Astrocyte of the hippocampus (primary cell): ENCODE measurements at regions not wholly inside any gene's neighbourhood (a gene's known extent, or its start where the extent isn't known, plus 50 kb on each side); places are given as distances from the start of the nearest gene placed in this dataset.
"Not testable (repeated sequence)": the region's sequence is repeated elsewhere in the genome, so short reads cannot be mapped to it uniquely, and the experiment has no call there.

Source experiments
- DNase-seq: peaks from one replicate; pipeline ENCODE4 v3.0.0; 2011; ENCODE audit warnings: low read depth, low spot score

DNA sequence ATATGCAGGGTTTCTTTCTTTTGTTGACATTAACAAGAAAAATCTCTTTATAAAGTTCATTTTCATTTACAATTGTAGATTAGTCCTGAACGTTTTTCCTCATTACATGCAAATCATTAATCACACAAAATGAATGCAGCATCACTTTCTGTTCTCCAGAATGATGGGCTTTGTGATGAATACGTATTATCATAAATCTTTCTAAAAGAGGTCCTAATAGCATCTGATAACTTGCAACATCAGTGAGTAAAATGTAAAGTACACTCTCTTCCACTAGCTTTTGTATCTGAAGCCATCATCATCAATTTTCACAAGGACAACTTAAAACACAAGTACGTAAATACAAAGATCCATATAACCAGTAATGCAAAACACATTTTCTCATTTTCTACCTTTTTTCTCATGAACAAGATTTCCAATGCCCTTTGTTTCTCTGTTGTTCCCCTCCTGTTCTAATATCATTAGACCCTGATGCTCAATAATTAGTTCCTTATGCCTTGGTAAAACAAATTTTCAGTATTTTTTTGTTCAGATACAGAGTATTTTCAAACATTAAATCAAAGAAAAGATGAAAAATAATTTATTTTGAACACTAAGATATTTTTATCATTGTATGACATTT is 437.4 kb upstream of the MIR17HG start:
- DNase-seq = no peak

DNA sequence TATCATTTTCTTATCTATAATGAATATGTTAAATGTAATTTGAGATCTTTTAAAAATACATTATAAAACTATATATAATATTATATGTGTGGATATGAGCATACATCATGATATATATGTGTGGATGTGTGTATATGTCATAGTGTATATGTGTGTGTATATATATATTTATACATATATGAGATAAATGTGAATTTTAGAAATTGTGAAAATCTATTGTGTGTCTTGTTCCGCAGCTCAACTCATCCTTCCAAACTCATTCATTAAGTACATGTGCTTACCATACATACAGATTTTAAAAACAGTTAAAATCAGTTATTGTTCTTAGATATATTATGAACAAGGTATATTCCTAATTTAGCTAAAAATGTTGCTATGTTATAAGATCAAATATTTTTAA is 435.2 kb upstream of the MIR17HG start:
- DNase-seq = no peak

DNA sequence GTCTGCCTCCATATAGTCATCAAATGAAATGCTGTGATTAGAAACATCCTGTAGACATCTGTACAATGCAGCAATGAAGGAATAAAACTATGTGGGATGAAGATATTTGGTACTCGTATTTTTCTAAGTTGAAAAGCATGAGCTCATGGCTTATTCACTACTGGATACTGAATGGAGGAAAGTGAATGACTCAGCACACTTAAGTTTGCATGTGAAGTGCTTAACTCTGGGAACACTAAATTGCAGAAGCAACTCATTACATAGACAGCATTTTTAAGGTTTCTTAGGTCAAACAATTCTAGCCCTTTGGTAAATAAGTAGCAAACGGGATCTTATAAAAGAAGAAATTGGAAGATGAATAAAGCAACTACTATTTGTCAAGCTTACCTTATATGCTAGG is 429.0 kb upstream of the MIR17HG start:
- peak; percentile 78 for DNase-seq

DNA sequence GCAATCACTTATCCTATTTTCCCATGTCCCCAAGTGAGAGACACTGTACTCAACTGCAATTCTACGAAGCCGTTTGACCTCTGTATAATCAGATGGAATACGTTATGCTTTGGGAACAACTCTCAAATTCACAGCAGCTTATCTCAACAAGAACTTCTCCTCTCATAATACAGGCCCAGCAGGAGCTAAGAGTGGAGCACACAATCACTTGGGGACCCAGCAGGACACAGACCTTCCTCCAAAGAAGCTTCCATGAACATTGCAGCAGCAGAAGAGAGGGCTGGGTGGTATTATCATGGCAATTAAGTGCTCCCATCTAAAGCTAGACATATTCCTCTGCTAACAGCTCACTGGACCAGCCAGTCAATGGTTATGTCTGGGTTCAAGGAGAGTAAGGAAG is 428.3 kb upstream of the MIR17HG start:
- peak; percentile 8 for DNase-seq

DNA sequence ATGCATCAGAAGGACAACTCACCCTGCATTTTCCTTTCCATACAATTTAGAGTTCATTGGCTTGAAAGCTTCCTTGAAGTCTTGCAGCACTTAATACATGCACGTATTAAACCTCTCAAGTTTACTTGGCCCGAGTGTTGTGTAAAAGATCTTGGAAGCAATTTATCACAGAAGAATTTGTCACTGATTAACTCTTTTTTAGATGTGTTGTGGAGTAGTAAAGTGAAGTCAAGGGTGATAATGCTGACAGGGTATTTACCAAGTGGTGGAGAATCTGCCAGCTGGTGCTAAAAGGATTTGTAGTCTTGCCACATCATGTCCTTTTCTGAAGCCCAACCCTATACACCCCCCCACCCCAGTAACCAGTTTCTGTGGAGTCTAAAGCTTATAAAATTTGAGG is 421.0 kb upstream of the MIR17HG start:
- DNase-seq = peak; percentile 49

DNA sequence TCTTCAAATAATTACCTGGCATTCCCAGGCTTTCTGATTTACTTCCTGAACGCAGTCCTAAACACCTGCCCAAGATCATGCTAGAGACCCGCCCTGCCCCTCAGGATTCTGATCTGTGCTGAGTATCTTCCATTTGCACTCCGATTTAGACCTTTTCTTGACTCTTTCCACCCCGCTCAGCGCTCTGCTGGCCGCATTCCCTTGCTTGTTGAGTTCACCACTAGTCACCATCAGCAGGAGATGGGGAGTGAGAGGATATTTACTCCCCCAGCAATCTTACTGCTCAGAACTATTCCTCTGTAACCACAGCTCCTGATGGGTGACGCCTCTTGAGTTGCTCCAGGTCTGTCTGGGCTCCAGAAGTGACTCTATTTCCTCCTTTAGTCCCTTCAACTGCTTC is 419.4 kb upstream of the MIR17HG start:
- DNase-seq = no peak

DNA sequence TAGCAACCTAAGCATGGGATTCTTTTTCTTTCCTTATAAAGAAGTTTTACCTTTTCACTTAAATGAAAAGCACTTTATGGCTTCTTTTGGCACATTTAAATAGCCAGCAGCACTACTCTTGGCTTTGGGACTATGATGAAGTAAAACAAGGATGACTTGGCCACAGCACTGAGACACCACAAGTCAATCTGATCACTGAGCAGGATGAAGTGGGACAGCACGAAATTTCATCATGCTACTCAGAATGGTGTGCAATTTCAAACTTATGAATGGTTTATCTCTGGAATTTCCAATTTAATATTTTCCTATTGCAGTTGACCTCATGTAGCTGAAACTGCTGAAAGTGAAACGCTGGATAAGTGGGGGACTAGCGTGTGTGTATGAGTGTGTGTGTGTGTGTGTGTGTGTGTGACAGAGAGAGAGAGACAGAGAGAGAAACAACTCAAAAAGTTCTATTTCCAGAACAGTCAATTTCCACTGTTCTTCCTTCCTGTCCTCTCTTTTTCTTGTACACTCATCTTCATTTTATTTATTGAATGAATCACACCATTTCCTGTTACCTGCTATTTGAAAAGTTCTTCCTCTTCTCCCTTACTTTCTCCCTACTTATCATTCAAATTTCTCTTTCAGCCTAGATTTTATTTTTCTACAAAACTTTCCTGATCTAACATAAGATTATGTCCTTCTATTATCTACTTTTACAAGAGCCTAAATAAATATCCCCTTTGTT is 414.2 kb upstream of the MIR17HG start:
- no peak for DNase-seq

DNA sequence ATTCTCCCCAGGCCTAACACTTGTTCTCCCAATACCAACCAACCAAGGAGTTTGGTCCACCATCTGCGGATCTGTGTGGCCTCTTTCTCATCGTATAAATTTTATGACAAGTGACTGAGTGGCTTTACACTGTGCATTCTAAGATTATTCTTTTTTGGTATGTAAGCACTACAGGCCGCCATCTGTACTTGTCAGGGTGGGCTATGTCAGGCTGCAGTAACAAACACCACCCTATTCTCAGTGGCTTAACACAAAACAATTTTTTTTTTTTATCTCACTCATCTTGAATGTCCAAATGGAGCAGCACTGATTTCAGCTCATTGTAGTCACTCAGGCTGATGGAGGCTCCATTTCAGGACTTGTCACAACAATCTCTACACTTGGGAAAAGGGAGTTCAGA is 412.7 kb upstream of the MIR17HG start:
- no peak for DNase-seq

DNA sequence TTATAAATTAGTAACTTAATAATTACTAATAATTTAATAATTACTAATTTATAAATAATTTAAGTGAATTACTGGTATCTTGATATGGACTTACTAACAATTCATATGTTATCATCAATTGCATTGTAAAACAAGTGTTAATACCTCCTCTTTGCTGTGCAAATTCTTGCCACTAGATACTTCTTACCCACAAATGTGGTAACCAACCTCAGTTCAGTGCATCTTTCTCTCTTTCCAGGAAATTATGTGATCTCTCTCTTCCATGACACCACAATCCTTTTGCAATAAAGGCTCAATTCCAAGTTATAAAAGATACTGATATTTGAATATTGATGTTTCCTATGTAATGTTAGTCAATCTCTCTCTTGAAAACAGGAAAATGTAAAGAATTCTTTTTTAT is 408.6 kb upstream of the MIR17HG start:
- DNase-seq = no peak

DNA sequence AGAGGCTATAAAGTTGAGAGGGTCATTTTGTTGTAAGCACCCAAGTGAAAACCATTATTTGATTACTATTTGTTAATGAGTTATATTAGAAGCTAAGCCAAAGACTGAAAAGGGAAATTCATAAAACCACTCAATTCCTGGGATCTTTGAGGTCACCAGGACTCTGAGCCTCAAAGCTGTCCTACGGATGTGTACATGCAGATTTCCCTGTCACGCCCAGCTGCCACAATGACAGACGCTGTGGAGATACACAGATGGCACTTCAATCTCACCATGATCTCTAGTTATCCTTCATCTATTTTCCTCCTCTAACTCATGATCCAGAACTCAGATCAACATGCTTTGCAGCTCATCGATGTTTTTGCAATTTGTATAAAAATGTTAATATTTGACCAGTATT is 403.5 kb upstream of the MIR17HG start:
- no peak for DNase-seq

DNA sequence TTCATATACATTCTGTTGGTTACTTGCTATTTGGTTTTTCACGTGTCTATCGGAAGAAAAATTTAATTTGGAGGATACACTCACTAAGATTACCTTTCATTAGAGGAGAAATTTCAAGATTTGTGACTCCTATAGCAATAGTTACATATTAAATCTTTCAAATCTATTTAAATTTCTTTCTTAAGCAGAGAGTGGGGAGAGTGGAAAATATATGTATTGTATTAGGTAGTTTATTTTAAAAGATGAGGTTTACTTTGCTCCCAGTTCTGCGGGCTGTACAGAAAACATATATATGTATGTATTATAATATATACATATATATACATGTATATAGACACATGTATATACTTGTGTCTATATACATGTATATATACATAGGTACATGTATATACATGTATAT is 402.3 kb upstream of the MIR17HG start:
- not testable (repeated sequence) for DNase-seq

DNA sequence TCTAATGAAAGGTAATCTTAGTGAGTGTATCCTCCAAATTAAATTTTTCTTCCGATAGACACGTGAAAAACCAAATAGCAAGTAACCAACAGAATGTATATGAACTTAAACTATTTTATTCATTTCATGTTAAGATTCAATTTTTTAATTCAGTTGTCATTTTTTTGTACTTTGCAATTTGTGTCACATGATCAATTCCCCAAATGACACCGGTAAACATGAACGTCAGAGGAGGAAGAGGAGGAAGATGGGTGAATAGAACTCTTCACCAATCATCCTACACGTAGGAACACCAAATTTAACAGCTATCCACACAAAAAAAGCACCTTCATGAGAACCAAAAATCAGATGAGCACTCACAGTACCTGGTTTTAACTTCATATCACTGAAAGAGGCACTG is 401.4 kb upstream of the MIR17HG start:
- DNase-seq = not testable (repeated sequence)

DNA sequence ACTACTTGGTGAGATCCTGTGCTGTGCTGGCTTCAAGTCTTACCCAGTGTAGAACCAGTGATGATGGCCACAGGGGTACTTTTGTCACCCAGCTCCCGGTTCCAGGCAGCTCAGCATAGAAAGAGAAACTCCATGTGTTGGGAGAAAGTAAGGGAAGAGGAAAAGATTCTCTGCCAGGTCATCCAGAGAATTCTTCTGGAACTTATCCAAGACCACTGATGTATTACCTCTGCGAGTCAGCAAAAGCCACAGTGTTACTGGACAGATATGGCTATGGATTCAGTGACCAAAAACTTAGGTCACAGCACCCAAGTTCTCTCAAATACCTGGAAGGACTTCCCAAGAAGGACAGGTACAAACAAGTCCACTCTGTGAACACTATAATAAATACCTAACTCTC is 399.5 kb upstream of the MIR17HG start:
- peak; percentile 11 for DNase-seq

DNA sequence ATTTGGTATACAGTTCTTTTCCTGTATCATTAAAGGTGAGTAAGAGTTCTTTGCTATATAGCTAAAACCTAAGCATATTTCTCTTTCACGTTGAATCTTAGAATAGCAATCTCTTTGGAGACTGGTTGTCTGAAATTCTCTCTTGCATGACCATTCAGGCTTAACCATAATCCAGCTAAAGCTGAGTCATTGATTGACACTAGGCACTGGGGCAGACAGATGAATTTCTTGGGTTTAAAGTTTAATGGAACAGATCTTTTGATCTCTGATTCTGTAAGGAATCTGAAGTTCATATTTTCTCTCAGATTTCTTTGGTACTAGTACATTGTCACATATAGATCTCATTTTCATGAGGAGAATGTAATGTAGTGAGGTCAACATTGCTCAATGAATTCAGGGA is 397.3 kb upstream of the MIR17HG start:
- DNase-seq = peak; percentile 6

DNA sequence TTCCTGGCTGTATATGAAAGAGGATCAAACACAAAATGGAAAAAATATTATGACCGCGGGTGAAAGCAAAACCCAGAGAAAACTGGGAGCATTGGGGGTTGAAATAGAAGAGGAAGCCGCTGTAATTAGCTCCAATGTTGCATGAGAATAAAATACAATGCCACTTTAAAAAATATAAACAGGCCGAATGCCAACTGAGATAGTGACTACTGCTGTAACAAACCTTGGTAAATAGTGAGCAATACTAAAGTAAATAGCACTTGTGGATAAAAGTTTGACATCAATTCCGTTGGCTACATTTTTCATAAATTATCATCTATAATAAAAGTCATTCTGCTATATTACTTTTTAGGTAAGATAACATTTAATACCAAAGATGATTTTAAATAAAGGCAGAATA is 395.8 kb upstream of the MIR17HG start:
- no peak for DNase-seq

DNA sequence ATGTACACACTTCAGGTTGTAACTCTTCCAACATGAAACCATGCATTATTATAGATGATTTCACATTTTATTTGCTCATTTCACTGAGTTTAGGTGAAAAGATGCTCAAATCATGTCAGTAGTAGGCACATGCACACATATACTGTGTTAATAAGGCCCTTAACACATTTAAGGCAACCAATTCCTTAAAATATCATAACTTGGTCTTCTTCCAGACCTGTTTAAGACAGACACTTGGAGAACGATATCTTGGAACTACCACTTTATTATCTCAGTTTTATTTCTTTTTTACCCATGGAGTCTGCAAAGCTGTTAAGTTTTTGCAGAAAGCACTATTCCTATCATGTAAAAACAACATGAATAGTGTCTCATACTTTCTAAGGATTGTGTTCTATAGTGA is 395.2 kb upstream of the MIR17HG start:
- no peak for DNase-seq

DNA sequence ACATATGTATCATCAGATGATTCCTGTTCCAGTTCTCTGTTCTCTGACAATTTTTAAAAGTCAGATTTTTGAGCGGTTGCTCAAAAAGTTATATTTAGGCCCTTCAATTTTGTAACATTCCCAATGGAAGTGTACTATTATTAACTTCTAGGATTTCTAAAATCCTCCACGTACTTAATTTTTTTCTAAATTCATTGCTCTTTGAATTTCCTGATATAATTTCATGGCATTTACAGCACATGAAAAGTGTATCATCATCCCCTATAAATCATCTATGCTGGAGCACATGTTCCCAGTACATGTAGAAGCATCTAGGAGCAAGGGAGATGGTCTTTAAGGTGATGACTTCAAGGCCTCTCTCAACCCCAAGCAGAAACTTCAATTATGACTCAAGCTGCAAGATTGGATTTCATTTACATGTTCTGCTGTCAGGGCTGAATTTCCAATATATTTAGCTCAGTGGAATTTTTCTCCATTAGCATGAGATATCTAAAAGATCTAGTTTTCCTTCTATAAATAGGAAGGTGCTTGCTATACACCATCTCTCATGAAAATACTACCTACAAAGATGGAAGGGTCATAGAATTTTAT is 392.8 kb upstream of the MIR17HG start:
- DNase-seq = no peak

DNA sequence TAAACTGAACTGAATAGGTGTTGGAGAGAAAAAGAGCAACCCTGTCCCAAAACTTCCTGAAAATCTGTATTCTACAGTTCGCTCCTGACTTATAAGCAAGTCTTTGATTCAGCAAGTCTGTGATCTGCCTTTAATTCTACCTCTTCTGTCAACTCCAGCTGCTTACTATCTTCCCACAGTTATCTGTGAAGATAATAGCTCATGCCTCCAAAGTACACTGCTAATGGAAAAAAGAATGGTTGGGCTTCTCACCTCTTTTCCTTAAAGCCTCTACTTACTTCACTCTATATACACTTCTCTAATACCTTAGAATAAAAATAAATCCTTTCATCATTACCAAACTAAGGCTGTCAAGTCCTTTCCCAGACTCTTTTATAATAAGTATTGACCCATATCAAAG is 391.5 kb upstream of the MIR17HG start:
- DNase-seq = no peak

DNA sequence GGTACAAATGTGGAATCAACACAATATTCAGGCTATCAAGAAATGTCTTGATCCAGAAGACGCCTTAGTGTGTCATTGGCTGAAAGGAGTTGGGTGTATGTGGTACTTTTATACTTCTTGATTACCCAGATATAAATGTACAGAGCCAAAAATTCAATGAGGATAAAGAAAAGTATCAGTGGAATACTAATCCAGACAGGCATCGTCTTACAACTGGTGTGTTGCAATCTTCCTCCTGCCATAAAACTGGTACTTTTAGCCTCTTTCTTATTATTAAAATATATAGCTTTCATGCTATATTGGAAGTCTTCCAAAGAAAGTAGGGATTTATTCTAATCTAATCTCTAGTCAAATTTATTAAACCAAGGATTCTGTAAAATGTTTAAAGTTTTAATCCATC is 388.6 kb upstream of the MIR17HG start:
- DNase-seq = no peak

DNA sequence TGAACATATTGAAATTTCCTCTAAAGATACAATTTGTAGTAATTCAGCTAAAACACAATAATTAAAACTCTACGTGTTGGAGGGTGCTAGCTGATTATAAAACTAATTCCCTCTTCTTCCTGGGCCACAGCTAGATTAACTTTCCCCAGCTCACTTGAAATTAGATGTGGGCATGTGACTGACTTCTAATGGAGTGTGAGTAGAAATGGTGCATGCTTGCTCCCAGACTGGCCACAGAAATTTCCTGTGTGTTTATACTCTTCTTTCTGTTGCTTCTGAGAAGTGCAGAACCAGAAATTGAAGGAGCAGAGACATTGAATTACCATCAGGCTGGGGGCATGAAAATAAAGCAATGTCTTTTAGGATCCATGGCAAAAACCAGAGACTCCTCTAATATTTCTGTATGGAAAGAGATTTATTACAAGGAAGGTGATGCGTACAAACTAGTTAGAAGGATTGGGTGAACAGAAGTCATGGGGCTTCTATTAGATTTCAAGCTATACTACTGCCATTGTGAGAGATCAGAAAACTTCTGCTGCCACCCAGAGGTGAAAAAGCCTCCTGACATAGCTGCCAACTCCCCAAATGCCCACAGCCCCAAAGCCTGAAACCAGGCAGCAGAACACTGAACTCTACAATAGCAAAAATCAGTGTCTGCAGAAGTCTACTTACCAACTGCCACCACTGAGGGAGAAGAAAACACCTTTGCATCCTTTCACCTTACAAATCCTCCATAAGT is 379.2 kb upstream of the MIR17HG start:
- peak; percentile 56 for DNase-seq

DNA sequence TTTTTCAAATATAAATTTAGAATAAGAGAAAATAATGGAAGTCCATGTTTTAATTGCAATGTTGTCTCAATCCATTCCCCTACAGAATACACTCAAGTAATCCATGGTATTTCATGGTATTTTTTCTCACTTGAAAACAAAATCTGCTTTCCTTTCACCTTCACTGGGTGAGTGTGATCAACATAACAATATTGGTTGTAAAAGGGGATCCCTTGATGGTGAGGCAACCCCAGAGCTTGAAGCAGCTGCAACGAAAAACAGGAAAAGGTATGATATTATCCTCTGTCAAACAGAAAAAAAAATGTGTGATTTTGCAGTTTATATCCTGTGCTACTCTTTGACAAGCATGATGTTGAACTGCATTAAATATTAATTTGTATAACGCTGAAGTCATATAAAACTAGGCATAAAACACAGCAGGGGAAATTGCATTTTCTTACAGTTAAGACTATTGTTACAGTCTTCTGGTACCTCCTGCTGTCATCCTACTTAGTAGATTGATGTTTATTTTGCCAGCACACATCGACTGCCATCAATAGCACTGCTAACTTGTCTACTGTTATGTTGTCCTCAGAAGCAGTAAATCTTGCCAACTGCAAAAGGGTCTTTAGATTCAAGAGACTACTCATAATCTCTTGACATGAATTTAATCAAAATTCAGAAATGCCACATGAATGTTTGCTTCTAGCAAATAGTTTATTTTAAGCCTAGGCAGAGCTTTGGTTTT is 373.1 kb upstream of the MIR17HG start:
- DNase-seq = no peak

DNA sequence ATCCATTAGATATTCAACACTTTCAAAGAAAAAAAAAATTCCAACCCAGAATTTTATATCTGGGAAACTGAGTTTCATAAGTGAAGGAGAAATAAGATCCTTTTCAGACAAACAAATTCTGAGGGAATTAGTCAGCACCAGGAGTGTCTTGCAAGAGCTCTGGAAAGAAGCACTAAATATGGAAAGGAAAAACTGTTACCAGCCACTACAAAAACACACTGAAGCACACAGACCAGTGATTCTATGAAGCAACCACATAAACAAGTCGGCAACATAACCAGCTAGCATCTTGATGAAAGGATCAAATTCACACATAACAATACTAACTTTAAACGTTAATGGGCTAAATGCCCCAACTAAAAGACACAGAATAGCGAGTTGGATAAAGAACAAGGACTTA is 368.4 kb upstream of the MIR17HG start:
- peak; percentile 7 for DNase-seq
